Spleen (tissue), 11 donors: ENCODE measurements at regions not wholly inside any gene's neighbourhood (a gene's known extent, or its start where the extent isn't known, plus 50 kb on each side); places are given as distances from the start of the nearest gene placed in this dataset.

ENCODE experiments used
- DNase-seq: peaks from one replicate; pipeline ENCODE4 v3.0.0-alpha.2; 2020
- H3K27ac ChIP-seq, 8 donors: fragments of 200-600 bp; sonication (generic) in 7 of 8; 1 replicate in 4 of 8; 2 replicates in 4 of 8; pipeline versions ENCODE4 v1.5.0 to v1.8.0; 2016 to 2021; ENCODE audit warnings: inconsistent platforms in 4 of 8, mild to moderate bottlenecking in 4 of 8, moderate library complexity in 1 of 8
- H3K27me3 ChIP-seq, 7 donors: fragments of 200-600 bp; sonication (generic) in 6 of 7; replicated peaks in 1 of 7; 1 replicate in 4 of 7; 2 replicates in 3 of 7; pipeline versions ENCODE4 v1.5.0 to v1.8.0; 2016 to 2021; ENCODE audit warnings: inconsistent platforms in 3 of 7, mild to moderate bottlenecking in 1 of 7
- H3K36me3 ChIP-seq, 6 donors: fragments of 200-600 bp; sonication (generic) in 5 of 6; 1 replicate in 4 of 6; 2 replicates in 2 of 6; pipeline versions ENCODE4 v1.5.0 to v1.8.0; 2016 to 2021; ENCODE audit warnings: inconsistent platforms in 2 of 6
- H3K4me1 ChIP-seq, 6 donors: fragments of 200-600 bp; sonication (generic) in 5 of 6; 1 replicate in 3 of 6; 2 replicates in 3 of 6; pipeline versions ENCODE4 v1.5.0 to v1.8.0; 2016 to 2021; ENCODE audit warnings: inconsistent platforms in 3 of 6
- H3K4me3 ChIP-seq, 8 donors: fragments of 200-600 bp; sonication (generic) in 7 of 8; 1 replicate in 4 of 8; 2 replicates in 4 of 8; pipeline versions ENCODE4 v1.5.0 to v1.8.0; 2016 to 2021; ENCODE audit warnings: inconsistent platforms in 4 of 8, mild to moderate bottlenecking in 4 of 8, moderate library complexity in 2 of 8
- H3K9me3 ChIP-seq, 8 donors: fragments of 200-600 bp; sonication (generic) in 7 of 8; 1 replicate in 4 of 8; 2 replicates in 4 of 8; pipeline versions ENCODE4 v1.5.0 to v1.8.0; 2016 to 2021; ENCODE audit warnings: inconsistent platforms in 4 of 8
- POLR2A ChIP-seq, 3 donors: fragments of 450-650 bp; IDR thresholded peaks; one replicate each; pipeline ENCODE4 v1.5.1; 2017; ENCODE audit warnings: antibody characterized with exemption in 3 of 3, mild to moderate bottlenecking in 1 of 3
- POLR2AphosphoS5 ChIP-seq, 3 donors: sonication (generic); formaldehyde crosslinking; IDR thresholded peaks; one replicate each; pipeline ENCODE4 v1.5.1; 2017; ENCODE audit warnings: antibody characterized with exemption in 3 of 3
- WGBS, 5 donors: extraction: QIAGEN DNeasy Blood & Tissue Kit in 3 of 5; methylation state at CpG; one replicate each; pipeline versions ENCODE4 v1.1.5 to v1.1.7; 2013 to 2018; 5-methylcytosine and 5-hydroxymethylcytosine counted together
- intact Hi-C: fragments of 100-400 bp; cut with DNase I; formaldehyde crosslinking; loops from one replicate; pipeline ENCODE4 v1.15.0; 2023; ENCODE audit warnings: low total_unique reads
- microRNA-seq, 3 donors: library from miRNA; unstranded; fragments of <30 nt; microRNA quantifications; one replicate each; pipeline versions ENCODE4 to v1.1.0, GENCODE V29; 2019 to 2020
- small RNA-seq, 4 donors: library from RNA; depleted of rRNA; stranded (forward); fragments of <200 nt; gene quantifications; one replicate each; pipeline ENCODE3, GENCODE V24; 2016
- TF ChIP-seq, protein P1 (sequence below), 11 experiments: fragments of 200-600 bp in 7 of 11; fragments of 450-650 bp in 4 of 11; sonication (generic) in 4 of 11; IDR thresholded peaks in 8 of 11; conservative IDR thresholded peaks in 3 of 11; 1 replicate in 7 of 11; 2 replicates in 4 of 11; pipeline versions ENCODE4 v1.4.0 to v1.8.0; 2016 to 2021; ENCODE audit warnings: antibody characterized with exemption in 11 of 11, inconsistent platforms in 4 of 11, mild to moderate bottlenecking in 1 of 11
- donor health status: healthy with polysubstance abuse.
- donor health status: DM: no; HTN: no; CAD: no; lungs with moderate emphysema.
- donor health status: DM: no; HTN: no; CAD: no.
- donor health status: Bipolar disorder and iron deficiency.
- donor health status: healthy.
- donor health status: DM: no; HTN: no; CAD: no.
- donor health status: DM: yes; HTN: yes; CAD: no.

GRCh38 chr1:168365719-168366479 lies 85.2 kb downstream of the TBX19 start:
- Histone ChIP-seq H3K36me3 (no peaks in the 10 kb centered on the region), H3K4me3 (no peak overlapping the region), H3K4me1 (peaks cover 0 to 7% (median 0%) of the 10 kb centered on the region in 6 donors), H3K27me3 (no peaks in the 10 kb centered on the region), H3K9me3 (no peaks in the 10 kb centered on the region), H3K27ac (no peak overlapping the region)
- no peak for TF ChIP-seq POLR2A (IDR thresholded peaks at IDR 0.05)
- TF ChIP-seq, protein P1, sequence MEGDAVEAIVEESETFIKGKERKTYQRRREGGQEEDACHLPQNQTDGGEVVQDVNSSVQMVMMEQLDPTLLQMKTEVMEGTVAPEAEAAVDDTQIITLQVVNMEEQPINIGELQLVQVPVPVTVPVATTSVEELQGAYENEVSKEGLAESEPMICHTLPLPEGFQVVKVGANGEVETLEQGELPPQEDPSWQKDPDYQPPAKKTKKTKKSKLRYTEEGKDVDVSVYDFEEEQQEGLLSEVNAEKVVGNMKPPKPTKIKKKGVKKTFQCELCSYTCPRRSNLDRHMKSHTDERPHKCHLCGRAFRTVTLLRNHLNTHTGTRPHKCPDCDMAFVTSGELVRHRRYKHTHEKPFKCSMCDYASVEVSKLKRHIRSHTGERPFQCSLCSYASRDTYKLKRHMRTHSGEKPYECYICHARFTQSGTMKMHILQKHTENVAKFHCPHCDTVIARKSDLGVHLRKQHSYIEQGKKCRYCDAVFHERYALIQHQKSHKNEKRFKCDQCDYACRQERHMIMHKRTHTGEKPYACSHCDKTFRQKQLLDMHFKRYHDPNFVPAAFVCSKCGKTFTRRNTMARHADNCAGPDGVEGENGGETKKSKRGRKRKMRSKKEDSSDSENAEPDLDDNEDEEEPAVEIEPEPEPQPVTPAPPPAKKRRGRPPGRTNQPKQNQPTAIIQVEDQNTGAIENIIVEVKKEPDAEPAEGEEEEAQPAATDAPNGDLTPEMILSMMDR (IDR thresholded peaks at IDR 0.05 in 8 of 11, conservative IDR thresholded peaks at IDR 0.05 in 3 of 11): peak in 2 of 11 experiments; percentile 12 to 25
- TF ChIP-seq POLR2AphosphoS5 (IDR thresholded peaks at IDR 0.05): no peak
- intact Hi-C loops: no loop called here
- DNase-seq: no peak
- WGBS, 5 donors: 65 to 76% (median 70%) methylated on average over 9 of the region's 9 CpGs

Small RNAs in the stretch of these regions (microRNA-seq; reads per million reads assigned to microRNA genes)
- gene MIR557: 0 reads per million in 3 donors

Small RNAs in the stretch of these regions (small RNA-seq; reads per million reads assigned to genes)
- gene MIR557: 0 reads per million in 4 donors
